ENCODE measurements at regions not wholly inside any gene's neighbourhood (a gene's known extent, or its start where the extent isn't known, plus 50 kb on each side); places are given as distances from the start of the nearest gene placed in this dataset.

- H3K4me3 ChIP-seq (ENCODE audit: low read depth, low read length), result no peak overlapping the region
- peak; percentile 25 for DNase-seq (ENCODE audit: low read depth)
- TF ChIP-seq CTCF (conservative IDR thresholded peaks at IDR 0.05; ENCODE audit: low read depth, low read length), result peak; percentile 39
Measured at GRCh38 chr6:24064106-24064505, 61.9 kb upstream of the NRSN1 start.

GRCh38 chr6:24064832-24065231 is 61.2 kb upstream of the NRSN1 start:
- DNase-seq (ENCODE audit: low read depth), result no peak
- TF ChIP-seq CTCF (conservative IDR thresholded peaks at IDR 0.05; ENCODE audit: low read depth, low read length), result no peak
- H3K4me3 ChIP-seq (ENCODE audit: low read depth, low read length), result no peak overlapping the region

- no peak for TF ChIP-seq CTCF (conservative IDR thresholded peaks at IDR 0.05; ENCODE audit: low read depth, low read length)
- H3K4me3 ChIP-seq (ENCODE audit: low read depth, low read length), result no peak overlapping the region
- DNase-seq (ENCODE audit: low read depth), result no peak
Measured at GRCh38 chr6:24069526-24069925, 56.5 kb upstream of the NRSN1 start.

GRCh38 chr6:24072038-24072746 is 53.8 kb upstream of the NRSN1 start:
- H3K4me3 ChIP-seq (ENCODE audit: low read depth, low read length), result no peak overlapping the region
- TF ChIP-seq CTCF (conservative IDR thresholded peaks at IDR 0.05; ENCODE audit: low read depth, low read length), result no peak
- DNase-seq (ENCODE audit: low read depth), result no peak

- TF ChIP-seq CTCF (conservative IDR thresholded peaks at IDR 0.05; ENCODE audit: low read depth, low read length), result no peak
- DNase-seq (ENCODE audit: low read depth), result no peak
- H3K4me3 ChIP-seq (ENCODE audit: low read depth, low read length), result no peak overlapping the region
Measured at GRCh38 chr6:24076011-24076410, 50.0 kb upstream of the NRSN1 start.
